ENCODE measurements at regions not wholly inside any gene's neighbourhood (a gene's known extent, or its start where the extent isn't known, plus 50 kb on each side); places are given as distances from the start of the nearest gene placed in this dataset.

DNA sequence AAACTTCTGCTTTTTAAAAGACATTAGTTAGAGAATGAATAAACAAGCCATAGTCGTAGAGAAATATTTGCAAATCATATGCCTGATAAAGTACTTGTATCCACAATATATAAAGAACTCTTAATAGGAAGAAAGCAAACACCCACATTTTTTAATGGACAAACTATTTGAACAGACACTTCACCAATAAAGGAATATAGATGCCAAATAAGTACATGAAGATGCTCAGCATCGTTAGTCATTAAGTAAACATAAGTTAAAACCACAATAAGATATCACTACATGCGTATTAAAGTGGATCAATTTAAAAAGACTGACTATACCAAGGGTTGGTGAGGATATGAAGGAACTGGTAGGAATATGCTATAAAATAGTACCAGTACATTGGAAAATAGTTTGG is 142.3 kb upstream of the ZC3H11B start:
- H3K27ac ChIP-seq = no peak overlapping the region

DNA sequence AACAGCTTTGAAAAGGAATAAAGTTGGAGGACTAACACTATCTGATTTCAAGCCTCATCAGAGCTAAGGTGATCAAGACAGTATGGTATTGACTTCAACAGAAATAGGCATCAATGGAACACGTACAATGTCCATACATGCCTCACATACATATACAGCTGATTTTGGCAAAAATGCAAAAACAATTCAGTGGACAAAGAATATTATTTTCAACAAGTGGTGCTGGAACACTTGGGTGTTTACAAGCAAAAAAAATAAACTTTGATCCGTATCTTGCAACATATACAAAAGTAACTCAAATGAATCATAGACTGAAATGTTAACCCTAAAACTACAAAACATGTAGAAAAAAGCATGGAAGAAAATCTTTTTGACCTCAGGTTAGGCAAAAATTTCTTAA is 141.9 kb upstream of the ZC3H11B start:
- no peak overlapping the region for H3K27ac ChIP-seq
- TF ChIP-seq, protein P1, sequence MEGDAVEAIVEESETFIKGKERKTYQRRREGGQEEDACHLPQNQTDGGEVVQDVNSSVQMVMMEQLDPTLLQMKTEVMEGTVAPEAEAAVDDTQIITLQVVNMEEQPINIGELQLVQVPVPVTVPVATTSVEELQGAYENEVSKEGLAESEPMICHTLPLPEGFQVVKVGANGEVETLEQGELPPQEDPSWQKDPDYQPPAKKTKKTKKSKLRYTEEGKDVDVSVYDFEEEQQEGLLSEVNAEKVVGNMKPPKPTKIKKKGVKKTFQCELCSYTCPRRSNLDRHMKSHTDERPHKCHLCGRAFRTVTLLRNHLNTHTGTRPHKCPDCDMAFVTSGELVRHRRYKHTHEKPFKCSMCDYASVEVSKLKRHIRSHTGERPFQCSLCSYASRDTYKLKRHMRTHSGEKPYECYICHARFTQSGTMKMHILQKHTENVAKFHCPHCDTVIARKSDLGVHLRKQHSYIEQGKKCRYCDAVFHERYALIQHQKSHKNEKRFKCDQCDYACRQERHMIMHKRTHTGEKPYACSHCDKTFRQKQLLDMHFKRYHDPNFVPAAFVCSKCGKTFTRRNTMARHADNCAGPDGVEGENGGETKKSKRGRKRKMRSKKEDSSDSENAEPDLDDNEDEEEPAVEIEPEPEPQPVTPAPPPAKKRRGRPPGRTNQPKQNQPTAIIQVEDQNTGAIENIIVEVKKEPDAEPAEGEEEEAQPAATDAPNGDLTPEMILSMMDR (conservative IDR thresholded peaks at IDR 0.05) = no peak

More for the DNA sequence above, 142.3 kb upstream of the ZC3H11B start:
- TF ChIP-seq, protein P1 (conservative IDR thresholded peaks at IDR 0.05) = no peak

DNA sequence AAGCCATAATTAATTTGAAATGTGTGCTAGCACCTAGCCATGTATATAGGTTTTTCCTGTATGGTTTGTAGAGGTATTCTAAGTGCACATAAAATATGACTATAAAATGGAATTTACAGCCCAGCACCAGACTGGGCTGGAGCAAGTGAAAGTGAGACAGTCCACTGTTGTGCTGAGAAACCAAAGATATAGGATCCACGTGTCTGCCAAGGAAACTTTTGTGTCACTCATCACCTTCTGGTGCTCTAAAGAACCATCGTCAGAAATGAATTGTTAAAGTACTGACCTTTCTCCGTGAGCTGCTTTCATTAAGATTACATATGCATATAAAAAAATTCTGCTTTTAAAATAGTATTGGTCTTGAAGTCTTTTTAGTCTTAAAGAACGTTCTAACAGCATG is 141.0 kb upstream of the ZC3H11B start:
- H3K27ac ChIP-seq = no peak overlapping the region
- TF ChIP-seq, protein P1 (conservative IDR thresholded peaks at IDR 0.05) = no peak

GRCh38 chr1:219752645-219753044 is 139.7 kb upstream of the ZC3H11B start:
- no peak overlapping the region for H3K27ac ChIP-seq
- TF ChIP-seq, protein P1 (conservative IDR thresholded peaks at IDR 0.05) = no peak

GRCh38 chr1:219751870-219752507 is 139.1 kb upstream of the ZC3H11B start:
- no peak overlapping the region for H3K27ac ChIP-seq
- TF ChIP-seq, protein P1 (conservative IDR thresholded peaks at IDR 0.05) = no peak

DNA sequence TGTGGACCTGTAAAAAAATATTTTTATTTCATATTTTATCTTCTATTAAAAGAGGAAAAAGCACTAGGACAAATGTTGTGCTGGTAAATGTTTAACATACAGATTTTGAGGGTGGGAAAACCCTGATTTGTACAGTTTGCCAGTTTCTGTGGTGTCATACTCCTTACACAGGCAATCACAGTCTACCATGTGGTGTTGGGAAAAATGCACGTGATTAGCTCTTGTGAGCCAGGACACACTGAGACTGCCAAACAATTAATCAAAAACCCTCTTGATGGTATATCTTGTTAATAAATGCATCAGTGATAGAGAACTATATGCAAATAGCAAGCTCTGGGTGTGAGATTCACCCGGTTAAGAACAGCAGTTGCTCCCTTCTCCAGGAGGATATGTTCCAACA is 136.5 kb upstream of the ZC3H11B start:
- no peak overlapping the region for H3K27ac ChIP-seq
- TF ChIP-seq, protein P1 (conservative IDR thresholded peaks at IDR 0.05) = no peak

GRCh38 chr1:219746141-219746540 is 133.2 kb upstream of the ZC3H11B start:
- TF ChIP-seq, protein P1 (conservative IDR thresholded peaks at IDR 0.05) = no peak
- H3K27ac ChIP-seq = no peak overlapping the region
